ENCODE measurements at regions not wholly inside any gene's neighbourhood (a gene's known extent, or its start where the extent isn't known, plus 50 kb on each side); places are given as distances from the start of the nearest gene placed in this dataset.

- H3K4me2 ChIP-seq (ENCODE audit: low read length) = no peak overlapping the region
- H3K9ac ChIP-seq (ENCODE audit: low read length) = no peak overlapping the region
- no peaks in the 10 kb centered on the region for H3K9me2 ChIP-seq (ENCODE audit: insufficient read depth, low read length)
- H3K27me3 ChIP-seq (ENCODE audit: insufficient read depth, low read depth, low read length) = no peaks in the 10 kb centered on the region
- no peak overlapping the region for H2AFZ ChIP-seq (ENCODE audit: low read depth, low read length)
- TF ChIP-seq RAD21 (conservative IDR thresholded peaks at IDR 0.05) (no peak), POLR2AphosphoS5 (IDR thresholded peaks at IDR 0.05) (no peak), MXI1 (conservative IDR thresholded peaks at IDR 0.05; ENCODE audit: poor library complexity, severe bottlenecking) (no peak), TAF1 (IDR thresholded peaks at IDR 0.05; ENCODE audit: low read depth) (no peak), SMC3 (conservative IDR thresholded peaks at IDR 0.05; ENCODE audit: poor library complexity) (no peak), CTCF (IDR thresholded peaks at IDR 0.05; ENCODE audit: poor library complexity, severe bottlenecking) (no peak), EP300 (conservative IDR thresholded peaks at IDR 0.05; ENCODE audit: poor library complexity, severe bottlenecking) (no peak), EZH2 (IDR thresholded peaks at IDR 0.05; ENCODE audit: borderline replicate concordance, insufficient read depth, low read length, poor library complexity, severe bottlenecking) (no peak), REST (IDR thresholded peaks at IDR 0.05; ENCODE audit: borderline replicate concordance) (no peak)
- H3K4me3 ChIP-seq (ENCODE audit: low read length) = no peak overlapping the region
- H3F3A ChIP-seq (ENCODE audit: insufficient read depth, low read length, poor library complexity, severe bottlenecking) = no peaks in the 10 kb centered on the region
- no peak overlapping the region for H3K27ac ChIP-seq (ENCODE audit: low read length)
- no peaks in the 10 kb centered on the region for H3K9me3 ChIP-seq (ENCODE audit: low read length)
- no peaks in the 10 kb centered on the region for H3K79me2 ChIP-seq (replicated peaks; ENCODE audit: insufficient read depth, low read length)
- H3K36me3 ChIP-seq (ENCODE audit: insufficient read depth, low read length) = no peaks in the 10 kb centered on the region
- H4K20me1 ChIP-seq (ENCODE audit: insufficient read depth) = no peaks in the 10 kb centered on the region
Observed at GRCh38 chr12:24038211-24038997, 88.9 kb upstream of the SOX5 start.

- Histone ChIP-seq H4K20me1 (ENCODE audit: insufficient read depth) (no peaks in the 10 kb centered on the region), H3F3A (ENCODE audit: insufficient read depth, low read length, poor library complexity, severe bottlenecking) (no peaks in the 10 kb centered on the region), H3K27me3 (ENCODE audit: insufficient read depth, low read depth, low read length) (no peaks in the 10 kb centered on the region), H3K9ac (ENCODE audit: low read length) (no peak overlapping the region), H3K27ac (ENCODE audit: low read length) (no peak overlapping the region), H3K4me2 (ENCODE audit: low read length) (no peak overlapping the region), H3K36me3 (ENCODE audit: insufficient read depth, low read length) (no peaks in the 10 kb centered on the region), H3K9me3 (ENCODE audit: low read length) (no peaks in the 10 kb centered on the region), H3K4me3 (ENCODE audit: low read length) (no peak overlapping the region), H2AFZ (ENCODE audit: low read depth, low read length) (no peak overlapping the region), H3K79me2 (replicated peaks; ENCODE audit: insufficient read depth, low read length) (no peaks in the 10 kb centered on the region), H3K9me2 (ENCODE audit: insufficient read depth, low read length) (no peaks in the 10 kb centered on the region)
- TF ChIP-seq EZH2 (IDR thresholded peaks at IDR 0.05; ENCODE audit: borderline replicate concordance, insufficient read depth, low read length, poor library complexity, severe bottlenecking) (no peak), REST (IDR thresholded peaks at IDR 0.05; ENCODE audit: borderline replicate concordance) (no peak), RAD21 (conservative IDR thresholded peaks at IDR 0.05) (no peak), MXI1 (conservative IDR thresholded peaks at IDR 0.05; ENCODE audit: poor library complexity, severe bottlenecking) (no peak), SMC3 (conservative IDR thresholded peaks at IDR 0.05; ENCODE audit: poor library complexity) (no peak), POLR2AphosphoS5 (IDR thresholded peaks at IDR 0.05) (no peak), CTCF (IDR thresholded peaks at IDR 0.05; ENCODE audit: poor library complexity, severe bottlenecking) (no peak), TAF1 (IDR thresholded peaks at IDR 0.05; ENCODE audit: low read depth) (no peak), EP300 (conservative IDR thresholded peaks at IDR 0.05; ENCODE audit: poor library complexity, severe bottlenecking) (no peak)
Observed at GRCh38 chr12:24036438-24037216, 87.2 kb upstream of the SOX5 start.
